Ascending aorta (tissue), 2 donors: ENCODE measurements at regions not wholly inside any gene's neighbourhood (a gene's known extent, or its start where the extent isn't known, plus 50 kb on each side); places are given as distances from the start of the nearest gene placed in this dataset.
"Not testable (repeated sequence)": the region's sequence is repeated elsewhere in the genome, so short reads cannot be mapped to it uniquely, and the experiment has no call there.

Experiments
- DNase-seq, 2 donors: peaks; one replicate each; pipeline ENCODE4 v3.0.0-alpha.2; 2019; ENCODE audit warnings: low spot score in 2 of 2
- H3K27ac ChIP-seq, 2 donors: fragments of 200-600 bp; sonication (generic); one replicate each; pipeline ENCODE4 v1.5.1; 2016 to 2017; ENCODE audit warnings: mild to moderate bottlenecking in 1 of 2
- H3K27me3 ChIP-seq: fragments of 200-600 bp; sonication (generic); one replicate; pipeline ENCODE4 v1.5.1; 2017
- H3K36me3 ChIP-seq, 2 donors: fragments of 200-600 bp; sonication (generic); one replicate each; pipeline ENCODE4 v1.5.1; 2016
- H3K4me1 ChIP-seq, 2 donors: fragments of 200-600 bp; sonication (generic); one replicate each; pipeline ENCODE4 v1.5.1; 2016 to 2017; ENCODE audit warnings: mild to moderate bottlenecking in 1 of 2
- H3K4me3 ChIP-seq, 2 donors: fragments of 200-600 bp; sonication (generic); one replicate each; pipeline ENCODE4 v1.5.1; 2016 to 2017; ENCODE audit warnings: mild to moderate bottlenecking in 1 of 2
- H3K9me3 ChIP-seq, 2 donors: fragments of 200-600 bp; sonication (generic); one replicate each; pipeline ENCODE4 v1.5.1; 2016
- intact Hi-C: fragments of 100-400 bp; cut with DNase I; formaldehyde crosslinking; loops from one replicate; pipeline ENCODE4 v1.15.1; 2023
- TF ChIP-seq, protein P1 (sequence below), 3 experiments: fragments of 200-600 bp in 2 of 3; fragments of 450-650 bp in 1 of 3; sonication (generic) in 2 of 3; IDR thresholded peaks; one replicate each; pipeline ENCODE4 v1.5.1; 2016 to 2019; ENCODE audit warnings: antibody characterized with exemption in 3 of 3, mild to moderate bottlenecking in 1 of 3, moderate library complexity in 1 of 3

DNA sequence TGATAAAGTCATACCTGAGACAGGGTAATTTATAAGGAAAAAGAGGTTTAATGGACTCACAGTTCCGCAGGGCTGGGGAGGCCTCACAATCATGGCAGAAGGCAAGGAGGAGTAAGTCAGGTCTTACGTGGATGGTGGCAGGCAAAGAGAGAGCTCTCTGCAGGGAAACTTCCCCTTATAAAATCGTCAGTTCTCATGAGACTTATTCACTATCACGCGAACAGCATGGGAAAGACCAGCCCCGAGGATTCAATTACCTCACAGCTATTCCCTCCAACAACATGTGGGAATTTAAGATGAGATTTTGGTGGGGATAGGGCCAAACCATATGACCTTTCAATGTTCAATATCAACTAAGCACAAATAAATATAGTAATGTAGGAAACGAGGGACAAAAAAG lies 559.4 kb upstream of the KCND2 start:
- no peak overlapping the region for H3K4me3 ChIP-seq
- TF ChIP-seq, protein P1, sequence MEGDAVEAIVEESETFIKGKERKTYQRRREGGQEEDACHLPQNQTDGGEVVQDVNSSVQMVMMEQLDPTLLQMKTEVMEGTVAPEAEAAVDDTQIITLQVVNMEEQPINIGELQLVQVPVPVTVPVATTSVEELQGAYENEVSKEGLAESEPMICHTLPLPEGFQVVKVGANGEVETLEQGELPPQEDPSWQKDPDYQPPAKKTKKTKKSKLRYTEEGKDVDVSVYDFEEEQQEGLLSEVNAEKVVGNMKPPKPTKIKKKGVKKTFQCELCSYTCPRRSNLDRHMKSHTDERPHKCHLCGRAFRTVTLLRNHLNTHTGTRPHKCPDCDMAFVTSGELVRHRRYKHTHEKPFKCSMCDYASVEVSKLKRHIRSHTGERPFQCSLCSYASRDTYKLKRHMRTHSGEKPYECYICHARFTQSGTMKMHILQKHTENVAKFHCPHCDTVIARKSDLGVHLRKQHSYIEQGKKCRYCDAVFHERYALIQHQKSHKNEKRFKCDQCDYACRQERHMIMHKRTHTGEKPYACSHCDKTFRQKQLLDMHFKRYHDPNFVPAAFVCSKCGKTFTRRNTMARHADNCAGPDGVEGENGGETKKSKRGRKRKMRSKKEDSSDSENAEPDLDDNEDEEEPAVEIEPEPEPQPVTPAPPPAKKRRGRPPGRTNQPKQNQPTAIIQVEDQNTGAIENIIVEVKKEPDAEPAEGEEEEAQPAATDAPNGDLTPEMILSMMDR (IDR thresholded peaks at IDR 0.05) = no peak
- H3K9me3 ChIP-seq = no peaks in the 10 kb centered on the region
- intact Hi-C loops = no loop called here
- H3K27ac ChIP-seq = no peak overlapping the region
- no peaks in the 10 kb centered on the region for H3K36me3 ChIP-seq
- H3K27me3 ChIP-seq = no peaks in the 10 kb centered on the region
- no peaks in the 10 kb centered on the region for H3K4me1 ChIP-seq
- no peak for DNase-seq

DNA sequence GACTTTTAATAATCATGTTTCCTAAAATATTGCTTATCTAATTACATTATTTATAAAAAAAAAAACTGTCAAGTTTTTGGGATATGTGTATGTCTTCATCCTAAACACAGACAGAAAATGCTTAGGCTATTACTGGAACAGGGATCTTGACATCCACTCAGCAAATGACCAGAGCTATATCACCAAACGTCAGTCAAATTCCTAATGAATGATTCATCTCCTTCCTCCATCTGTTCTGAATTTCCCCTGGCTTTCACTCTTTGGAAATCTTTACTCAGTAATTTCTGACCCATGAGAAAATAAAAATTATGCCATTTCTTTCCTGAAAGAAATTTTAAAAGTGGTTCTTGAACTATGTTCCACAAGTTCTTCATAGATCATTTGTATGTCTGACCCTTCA lies 552.4 kb upstream of the KCND2 start:
- Histone ChIP-seq H3K4me3 (no peak overlapping the region), H3K27ac (no peak overlapping the region), H3K27me3 (no peaks in the 10 kb centered on the region), H3K36me3 (no peaks in the 10 kb centered on the region), H3K9me3 (no peaks in the 10 kb centered on the region), H3K4me1 (no peaks in the 10 kb centered on the region)
- TF ChIP-seq, protein P1 (IDR thresholded peaks at IDR 0.05) = no peak
- intact Hi-C loops = no loop called here
- DNase-seq = no peak

DNA sequence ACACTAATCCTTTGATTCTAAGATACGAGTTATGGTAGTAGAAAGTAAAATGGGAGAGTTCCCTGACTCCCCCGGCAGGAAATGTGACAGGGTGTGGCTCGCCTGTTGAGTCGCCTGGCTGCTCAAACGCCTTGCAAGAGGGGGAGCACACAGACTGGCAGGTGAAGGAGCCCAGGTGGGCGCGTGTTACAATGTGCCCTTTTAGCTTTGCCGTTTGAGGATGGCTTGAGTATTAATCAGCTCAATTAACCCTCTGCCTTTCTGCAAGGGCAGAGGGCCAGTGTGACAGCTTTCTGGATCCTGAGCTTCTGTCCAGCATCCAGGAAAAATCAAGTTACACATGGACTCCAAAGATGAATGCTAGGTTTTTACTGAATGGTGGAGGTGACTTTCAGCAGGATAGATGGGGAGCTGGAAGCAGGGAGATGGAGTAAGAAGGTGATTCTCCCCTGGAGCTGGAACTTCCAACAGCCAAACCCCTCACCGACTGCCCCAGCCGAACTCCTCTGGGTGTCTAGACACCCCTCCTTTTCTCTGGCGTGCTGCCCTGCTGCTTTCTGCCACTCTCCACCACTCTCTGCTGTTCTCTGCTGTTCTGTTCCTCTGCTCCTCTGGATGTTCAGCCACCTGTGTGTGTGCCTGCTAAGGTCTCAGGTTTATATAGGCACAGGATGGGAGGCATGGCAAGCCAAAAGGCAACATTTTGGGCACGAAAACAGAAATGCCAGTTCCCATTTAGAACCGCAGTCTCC lies 548.8 kb upstream of the KCND2 start:
- no peak overlapping the region for H3K27ac ChIP-seq
- H3K27me3 ChIP-seq = no peaks in the 10 kb centered on the region
- no peak for DNase-seq
- H3K36me3 ChIP-seq = no peaks in the 10 kb centered on the region
- H3K4me1 ChIP-seq = no peaks in the 10 kb centered on the region
- TF ChIP-seq, protein P1 (IDR thresholded peaks at IDR 0.05) = no peak
- no peaks in the 10 kb centered on the region for H3K9me3 ChIP-seq
- intact Hi-C loops = no loop called here
- no peak overlapping the region for H3K4me3 ChIP-seq

DNA sequence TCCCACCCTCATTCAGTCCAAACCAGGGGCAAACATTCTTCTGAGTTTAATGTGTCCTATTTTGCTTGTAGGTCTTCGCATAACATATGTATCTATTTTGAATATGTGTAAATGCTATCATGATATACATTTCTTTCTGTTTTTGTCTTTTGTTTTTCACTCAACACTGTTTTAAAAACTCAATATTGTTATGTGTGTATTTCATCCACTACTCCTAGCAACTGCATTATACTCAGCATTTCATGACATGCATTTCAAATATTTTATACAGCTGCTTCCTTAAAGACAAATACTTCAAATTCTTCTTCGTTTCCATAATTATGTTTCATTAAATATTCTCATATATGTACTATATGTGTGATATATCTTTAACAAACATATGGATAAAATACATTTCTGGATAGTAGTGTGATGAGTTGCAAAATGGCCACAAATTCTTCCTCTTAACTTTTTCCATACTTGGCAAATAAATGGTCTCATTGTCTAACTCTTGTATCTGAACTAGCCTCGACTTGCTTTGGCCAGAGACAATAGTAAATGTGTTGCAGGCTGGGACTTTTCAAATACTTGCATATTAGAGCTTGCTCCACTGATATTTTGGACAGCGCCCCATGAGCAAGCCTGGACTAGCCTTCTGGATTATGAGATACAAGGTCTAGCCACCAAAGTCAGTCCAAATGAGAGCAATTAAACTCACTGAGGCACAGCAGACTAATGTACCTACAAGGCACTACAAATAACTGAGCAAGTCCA lies 539.7 kb upstream of the KCND2 start:
- H3K4me1 ChIP-seq = no peaks in the 10 kb centered on the region
- H3K9me3 ChIP-seq = no peaks in the 10 kb centered on the region
- intact Hi-C loops = no loop called here
- H3K4me3 ChIP-seq = no peak overlapping the region
- H3K36me3 ChIP-seq = no peaks in the 10 kb centered on the region
- no peak overlapping the region for H3K27ac ChIP-seq
- no peaks in the 10 kb centered on the region for H3K27me3 ChIP-seq
- DNase-seq = no peak
- TF ChIP-seq, protein P1 (IDR thresholded peaks at IDR 0.05) = no peak

DNA sequence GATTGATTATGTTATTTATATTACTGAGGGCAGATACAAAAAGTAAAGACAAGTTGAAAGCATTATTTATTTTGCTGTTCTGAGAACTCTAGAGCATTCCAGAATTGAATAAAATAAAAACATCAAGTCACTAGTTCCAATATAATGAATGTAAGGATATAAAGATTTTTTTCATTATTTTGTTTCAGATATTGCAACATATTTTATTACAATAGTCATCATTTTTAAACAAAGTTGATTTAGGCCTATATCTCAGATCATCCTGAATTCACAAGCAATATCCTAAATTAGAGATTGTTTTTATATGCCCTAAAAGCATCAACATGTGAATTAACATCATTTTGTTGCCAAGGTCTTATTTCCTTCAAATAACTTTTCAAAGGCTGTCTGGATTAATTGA lies 535.6 kb upstream of the KCND2 start:
- no peak overlapping the region for H3K27ac ChIP-seq
- no peak overlapping the region for H3K4me3 ChIP-seq
- no peaks in the 10 kb centered on the region for H3K27me3 ChIP-seq
- intact Hi-C loops = no loop called here
- H3K4me1 ChIP-seq = no peaks in the 10 kb centered on the region
- H3K9me3 ChIP-seq = no peaks in the 10 kb centered on the region
- TF ChIP-seq, protein P1 (IDR thresholded peaks at IDR 0.05) = no peak
- DNase-seq = no peak
- H3K36me3 ChIP-seq = no peaks in the 10 kb centered on the region

DNA sequence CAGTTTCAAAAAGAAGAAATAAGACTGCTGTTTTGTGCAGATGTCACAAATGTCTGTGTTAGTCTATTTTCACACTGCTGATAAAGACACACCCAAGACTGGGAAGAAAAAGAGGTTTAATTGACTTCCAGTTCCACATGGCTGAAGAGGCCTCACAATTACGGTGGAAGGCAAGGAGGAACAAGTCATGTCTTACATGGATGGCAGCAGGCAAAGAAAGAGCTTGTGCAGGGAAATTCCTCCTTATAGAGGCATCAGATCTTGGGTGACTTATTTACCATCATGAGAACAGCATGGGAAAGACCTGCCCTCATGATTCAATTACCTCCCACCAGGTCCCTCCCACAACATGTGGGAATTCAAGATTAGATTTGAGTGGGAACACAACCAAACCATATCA lies 527.7 kb upstream of the KCND2 start:
- H3K27me3 ChIP-seq, H3K36me3 ChIP-seq, DNase-seq, H3K27ac ChIP-seq, H3K4me3 ChIP-seq, H3K4me1 ChIP-seq, H3K9me3 ChIP-seq, intact Hi-C loops: not testable (repeated sequence)
